GM18505 (cell line): ENCODE measurements at regions not wholly inside any gene's neighbourhood (a gene's known extent, or its start where the extent isn't known, plus 50 kb on each side); places are given as distances from the start of the nearest gene placed in this dataset.
"Not testable (repeated sequence)": the region's sequence is repeated elsewhere in the genome, so short reads cannot be mapped to it uniquely, and the experiment has no call there.

Experiments used
- ATAC-seq: cut with Tn5 transposase; IDR thresholded peaks from one replicate; pipeline ENCODE4 v1.9.1; 2021; ENCODE audit not compliant: unreplicated experiment
- POLR2A ChIP-seq: IDR thresholded peaks from 4 replicates; pipeline ENCODE4 v1.6.1; 2011; ENCODE audit warnings: borderline replicate concordance; ENCODE audit not compliant: insufficient read depth, insufficient read length; ENCODE audit errors: extremely low read depth

DNA sequence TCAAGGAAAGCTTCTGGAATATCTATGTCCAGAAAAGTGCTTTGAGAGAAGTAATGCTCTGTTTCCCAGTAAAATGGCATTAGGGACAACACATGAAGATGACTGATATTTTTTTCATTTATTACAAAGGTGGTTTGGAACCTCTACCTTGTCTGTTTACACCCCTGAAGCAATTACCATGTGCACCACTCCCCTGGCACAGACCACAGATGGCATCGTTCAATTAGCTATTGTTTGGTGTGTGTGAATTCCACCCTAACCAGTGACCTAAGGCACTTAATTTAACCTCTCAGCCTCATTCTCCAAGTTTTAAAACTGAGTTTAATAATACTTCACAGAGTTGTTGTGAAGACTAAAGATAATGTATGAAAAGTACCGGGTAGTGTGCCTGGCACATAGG is 127.6 kb upstream of the BMAL1 start:
- ATAC-seq: no peak
- no peak for TF ChIP-seq POLR2A

DNA sequence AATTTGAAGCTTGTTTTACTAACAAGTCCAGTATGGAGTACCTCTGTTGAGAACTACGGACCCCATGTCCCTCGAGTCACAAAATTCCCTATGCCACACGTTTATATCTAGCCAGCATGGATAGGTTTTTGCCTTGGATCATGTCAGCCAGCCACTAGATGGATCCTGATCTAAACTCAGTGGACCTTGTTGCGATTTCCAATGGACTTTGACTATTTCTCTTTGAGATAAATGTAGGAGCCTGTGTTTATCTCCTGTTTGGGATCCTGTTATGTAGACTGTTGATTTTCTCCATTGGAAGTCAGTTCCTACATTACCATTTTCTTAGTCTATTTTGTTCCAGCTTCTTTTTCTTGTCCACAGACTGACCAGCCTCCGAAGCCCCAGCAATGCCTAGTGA is 127.1 kb upstream of the BMAL1 start:
- no peak for ATAC-seq

DNA sequence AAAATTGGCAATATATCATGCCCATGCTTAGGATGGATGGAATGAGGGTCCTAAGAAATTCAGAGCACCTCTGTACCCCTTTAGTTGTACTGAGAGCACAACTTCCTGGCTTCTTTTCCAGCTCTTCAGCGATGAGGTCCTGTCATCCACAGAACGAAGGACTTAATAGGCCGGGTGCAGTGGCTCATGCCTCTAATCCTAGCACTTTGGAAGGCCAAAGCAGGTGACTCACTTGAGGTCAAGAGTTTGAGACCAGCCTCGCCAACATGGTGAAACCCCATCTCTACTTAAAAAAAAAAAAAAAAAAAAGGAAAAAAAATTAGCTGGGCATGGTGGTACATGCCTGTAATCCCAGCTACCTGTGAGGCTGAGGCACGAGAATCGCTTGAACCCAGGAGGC is 125.3 kb upstream of the BMAL1 start:
- no peak for TF ChIP-seq POLR2A
- no peak for ATAC-seq

More for the DNA sequence above, 127.1 kb upstream of the BMAL1 start:
- TF ChIP-seq POLR2A: no peak

DNA sequence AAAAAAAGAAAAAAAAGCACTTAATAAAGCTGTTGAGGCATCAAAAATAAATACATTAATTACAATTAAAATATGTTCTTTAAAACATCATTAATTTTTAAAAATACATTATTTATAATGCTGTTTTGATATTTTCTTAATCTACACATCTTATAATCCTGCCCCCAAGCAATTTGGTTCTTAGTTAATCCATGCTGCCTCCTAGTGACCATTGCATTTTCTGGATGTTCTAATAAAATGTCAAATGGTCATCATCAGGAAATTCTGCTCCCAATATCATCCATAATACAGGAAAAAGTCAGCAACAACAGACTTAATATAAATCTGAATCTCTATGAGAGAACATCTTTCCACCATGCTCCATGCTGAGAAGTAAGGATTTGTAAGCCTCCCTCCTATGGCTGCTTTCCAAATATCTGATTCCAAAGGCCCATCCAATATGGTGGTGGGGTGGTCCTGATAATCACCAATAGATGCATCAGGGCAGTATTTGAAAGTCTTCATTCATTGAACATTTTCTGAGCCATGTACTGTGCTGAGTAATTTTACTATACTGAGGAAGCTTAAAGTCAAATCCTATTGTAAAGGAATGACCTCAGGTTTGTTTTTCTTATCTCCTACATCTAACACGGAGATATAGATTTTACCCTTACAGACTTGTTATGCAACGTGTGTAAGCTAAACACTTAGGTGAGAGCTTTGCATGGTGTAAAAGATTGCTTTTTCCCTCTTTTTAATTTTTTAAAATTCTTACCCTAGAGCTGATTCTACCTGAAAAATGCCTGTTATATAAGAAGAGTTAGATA is 124.7 kb upstream of the BMAL1 start:
- no peak for TF ChIP-seq POLR2A
- no peak for ATAC-seq

- not testable (repeated sequence) for ATAC-seq
Observed at GRCh38 chr11:13154374-13154773, 123.2 kb upstream of the BMAL1 start.

- no peak for ATAC-seq
- no peak for TF ChIP-seq POLR2A
Observed at GRCh38 chr11:13160346-13160745, 117.2 kb upstream of the BMAL1 start.

DNA sequence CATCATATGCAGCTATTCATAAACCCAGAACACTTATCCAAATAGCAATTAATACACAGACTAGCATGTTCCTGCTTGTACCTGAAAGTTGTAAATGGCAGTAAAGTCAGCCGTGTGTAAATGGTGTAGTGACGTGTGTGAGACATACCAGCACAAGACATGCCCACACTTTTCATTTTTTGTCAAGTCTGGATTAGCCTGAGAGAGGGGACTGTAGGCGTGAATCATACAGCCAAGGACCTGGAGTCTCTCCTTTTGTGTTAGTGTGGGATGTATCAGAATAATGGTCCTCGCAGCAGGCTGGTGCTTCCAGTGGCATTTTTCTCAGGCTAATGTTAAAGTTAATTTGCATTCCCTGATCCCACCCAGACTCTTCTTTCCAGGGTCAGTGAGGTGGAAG is 116.8 kb upstream of the BMAL1 start:
- TF ChIP-seq POLR2A: no peak
- ATAC-seq: no peak

DNA sequence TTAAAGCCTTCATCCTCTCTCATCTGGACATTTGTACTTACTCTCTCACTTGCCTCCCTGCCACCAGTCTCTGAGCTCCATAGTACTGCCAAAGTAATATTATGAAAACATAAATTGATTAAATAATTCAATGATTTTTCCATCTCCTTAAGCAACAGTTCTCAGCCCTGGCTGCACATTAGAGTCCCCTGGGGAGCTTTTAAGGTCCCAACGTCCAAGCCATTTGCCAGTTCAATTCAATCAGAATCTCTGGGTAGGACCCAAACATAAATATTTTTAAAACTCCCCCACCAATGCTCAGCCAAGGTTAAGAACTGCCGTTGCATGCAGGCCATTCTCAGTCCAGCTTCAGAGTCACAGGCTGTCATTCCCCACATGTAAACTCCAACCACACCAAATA is 114.4 kb upstream of the BMAL1 start:
- no peak for ATAC-seq
- no peak for TF ChIP-seq POLR2A

DNA sequence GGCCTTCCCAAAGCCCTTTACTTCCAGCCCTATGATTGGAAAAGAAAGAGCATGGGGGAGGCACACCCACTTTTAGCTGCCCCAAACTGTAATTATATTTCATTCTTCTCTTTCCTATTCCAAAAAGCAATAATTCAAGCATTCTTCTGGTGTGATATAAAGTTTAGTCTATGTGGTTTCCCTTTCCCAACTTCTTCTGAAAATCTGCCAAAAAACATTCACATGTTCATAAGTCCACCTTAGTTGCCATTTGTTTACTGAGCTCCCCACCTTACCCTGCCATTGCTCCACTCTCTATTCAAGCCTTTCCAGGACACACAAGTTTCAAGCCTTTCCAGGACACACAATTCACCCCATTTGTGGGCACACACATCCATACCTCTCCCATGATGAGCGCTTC is 111.6 kb upstream of the BMAL1 start:
- no peak for TF ChIP-seq POLR2A
- no peak for ATAC-seq

DNA sequence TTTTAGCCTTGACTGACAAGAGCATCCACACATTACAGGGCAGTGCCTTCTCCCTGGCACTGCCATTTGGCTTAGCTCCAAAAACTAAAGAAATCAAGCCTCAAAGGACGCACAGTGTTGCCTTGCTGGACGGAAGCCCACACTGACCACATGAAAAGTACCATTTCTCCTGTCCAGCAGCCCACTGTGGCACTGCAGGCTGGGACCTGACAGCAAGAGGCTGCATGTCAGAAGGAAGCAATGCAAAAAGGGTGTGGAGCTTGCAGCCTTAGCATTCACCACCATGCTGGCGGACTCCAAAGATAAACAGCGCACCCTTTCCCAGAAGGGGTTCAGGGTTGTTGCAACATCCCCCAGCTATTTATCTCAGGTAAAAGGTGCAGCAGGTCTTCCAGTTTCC is 109.3 kb upstream of the BMAL1 start:
- TF ChIP-seq POLR2A: no peak
- ATAC-seq: no peak

DNA sequence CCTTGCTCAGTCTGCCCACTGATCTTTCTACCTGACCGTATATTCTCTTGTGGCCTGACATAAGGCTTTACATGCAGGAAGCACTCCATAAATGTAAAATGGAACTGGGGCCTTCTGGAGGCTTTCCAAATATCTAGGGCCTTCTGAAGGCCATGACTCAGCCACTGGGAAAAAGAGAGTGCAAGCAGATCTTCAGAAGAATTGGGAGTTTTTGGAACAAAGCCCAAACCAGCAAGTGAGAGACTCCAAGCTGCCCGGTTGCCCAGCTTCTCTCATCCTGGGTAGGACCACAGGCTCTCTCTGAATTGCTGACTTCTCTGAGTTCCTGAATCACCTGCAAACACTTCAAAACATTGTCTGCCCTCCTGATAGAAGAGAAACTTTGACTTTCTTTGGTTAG is 107.9 kb upstream of the BMAL1 start:
- no peak for ATAC-seq
- TF ChIP-seq POLR2A: no peak

GRCh38 chr11:13174090-13174489 is 103.5 kb upstream of the BMAL1 start:
- no peak for TF ChIP-seq POLR2A
- no peak for ATAC-seq

- no peak for TF ChIP-seq POLR2A
- no peak for ATAC-seq
Observed at GRCh38 chr11:13183094-13183825, 94.3 kb upstream of the BMAL1 start.

- ATAC-seq: no peak
- TF ChIP-seq POLR2A: no peak
Observed at GRCh38 chr11:13183826-13184196, 93.8 kb upstream of the BMAL1 start.
